DMS153 treated with DMSO at 0.1 percent for 48 hours (cell line): ENCODE measurements at regions not wholly inside any gene's neighbourhood (a gene's known extent, or its start where the extent isn't known, plus 50 kb on each side); places are given as distances from the start of the nearest gene placed in this dataset.

Experiments
- DNase-seq: peaks from one replicate; lab custom pipeline; 2025; ENCODE audit not compliant: unreplicated experiment; lab: John Stamatoyannopoulos, UW

DNA sequence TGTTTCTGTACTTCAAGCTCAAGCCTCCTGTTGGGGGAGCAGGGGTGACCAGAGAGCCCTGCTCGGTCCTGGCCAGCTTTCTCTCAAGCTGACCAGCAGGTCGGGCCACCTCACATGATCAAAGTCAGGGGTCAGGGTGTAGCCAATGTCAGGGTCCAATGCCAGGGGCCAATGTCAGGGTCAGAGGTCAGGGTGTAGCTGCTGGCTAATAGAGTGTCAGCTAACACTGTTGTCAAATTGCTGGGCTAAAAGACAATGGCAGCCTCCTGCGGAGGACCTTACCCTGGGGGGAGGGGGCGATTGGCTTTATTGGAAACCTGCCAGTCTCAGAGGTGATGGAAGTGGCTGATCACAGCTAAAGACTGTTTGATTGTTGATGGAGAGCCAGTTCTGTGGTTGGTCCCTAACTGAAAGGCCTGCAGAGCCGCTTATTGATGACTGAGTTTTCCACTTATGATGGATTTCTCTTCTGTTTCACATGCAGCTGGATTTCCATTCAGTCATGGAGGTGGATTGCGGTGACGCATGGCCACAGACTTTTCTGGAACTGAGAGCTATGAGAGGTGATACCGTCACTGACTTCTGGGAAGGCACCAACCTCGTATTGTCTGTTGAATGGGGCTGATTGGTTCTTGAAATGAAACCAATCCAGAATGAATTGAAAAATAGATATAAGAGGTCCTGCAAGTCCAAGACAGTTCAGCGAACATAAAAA lies 97.4 kb upstream of the ZFHX3 start:
- DNase-seq, result no peak

DNA sequence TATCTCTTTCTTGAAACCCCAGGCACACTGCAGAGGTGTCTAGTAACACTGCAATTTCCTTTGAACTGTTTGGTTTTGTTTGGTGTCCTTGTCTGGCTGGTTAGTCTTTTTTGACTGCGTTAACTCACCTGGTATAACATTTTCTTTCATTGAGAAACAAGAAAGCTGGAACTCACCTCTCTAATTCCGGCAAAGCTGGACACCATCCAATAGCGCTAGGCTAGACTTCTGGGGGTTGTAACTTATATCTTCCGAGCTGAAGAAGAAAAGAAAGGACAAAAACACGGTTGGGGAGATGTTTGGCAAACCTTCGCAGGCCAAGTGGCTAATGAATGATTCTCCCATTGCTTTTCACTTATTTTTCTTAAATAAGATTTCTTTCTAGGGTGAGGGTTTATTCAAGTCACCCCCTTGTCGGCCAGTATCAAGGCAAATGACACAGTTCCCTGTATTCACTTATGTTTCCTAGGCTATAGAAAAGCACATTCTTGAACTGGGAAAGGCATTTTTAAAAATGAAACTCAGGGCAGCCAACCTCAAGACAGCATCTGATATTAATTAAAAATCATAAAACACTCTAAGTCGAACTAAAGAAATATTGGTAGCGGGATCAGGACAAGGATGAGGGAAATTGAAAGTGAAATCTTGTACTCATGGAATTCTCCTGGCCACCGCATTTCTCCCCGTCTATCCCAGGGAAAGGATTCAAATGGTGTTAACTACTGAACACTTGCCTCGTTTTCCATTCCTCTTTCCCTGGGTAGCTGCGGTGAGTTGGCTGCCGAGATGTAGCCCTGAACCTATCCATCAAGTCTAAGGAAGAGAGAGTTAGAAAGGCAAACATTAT lies 95.9 kb upstream of the ZFHX3 start:
- DNase-seq, result no peak

DNA sequence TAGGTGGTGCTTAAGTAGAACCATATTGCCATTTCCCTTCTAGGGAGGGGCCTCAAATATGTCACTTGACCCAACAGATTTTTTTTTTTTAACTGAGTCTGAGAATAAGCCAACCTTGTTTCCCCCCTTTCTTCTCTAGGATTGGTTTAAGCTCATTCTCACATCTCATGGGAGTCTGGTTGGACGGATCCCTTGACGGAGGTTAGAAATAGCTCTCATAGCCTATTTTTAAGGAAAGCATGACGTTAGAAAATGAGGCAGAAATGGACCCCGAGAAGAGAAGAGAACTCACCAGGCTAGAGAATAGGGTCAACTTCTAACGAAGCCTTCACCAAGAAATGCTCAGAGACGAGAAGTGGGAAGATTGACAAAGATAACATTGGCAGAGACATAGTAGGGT lies 95.1 kb upstream of the ZFHX3 start:
- no peak for DNase-seq

DNA sequence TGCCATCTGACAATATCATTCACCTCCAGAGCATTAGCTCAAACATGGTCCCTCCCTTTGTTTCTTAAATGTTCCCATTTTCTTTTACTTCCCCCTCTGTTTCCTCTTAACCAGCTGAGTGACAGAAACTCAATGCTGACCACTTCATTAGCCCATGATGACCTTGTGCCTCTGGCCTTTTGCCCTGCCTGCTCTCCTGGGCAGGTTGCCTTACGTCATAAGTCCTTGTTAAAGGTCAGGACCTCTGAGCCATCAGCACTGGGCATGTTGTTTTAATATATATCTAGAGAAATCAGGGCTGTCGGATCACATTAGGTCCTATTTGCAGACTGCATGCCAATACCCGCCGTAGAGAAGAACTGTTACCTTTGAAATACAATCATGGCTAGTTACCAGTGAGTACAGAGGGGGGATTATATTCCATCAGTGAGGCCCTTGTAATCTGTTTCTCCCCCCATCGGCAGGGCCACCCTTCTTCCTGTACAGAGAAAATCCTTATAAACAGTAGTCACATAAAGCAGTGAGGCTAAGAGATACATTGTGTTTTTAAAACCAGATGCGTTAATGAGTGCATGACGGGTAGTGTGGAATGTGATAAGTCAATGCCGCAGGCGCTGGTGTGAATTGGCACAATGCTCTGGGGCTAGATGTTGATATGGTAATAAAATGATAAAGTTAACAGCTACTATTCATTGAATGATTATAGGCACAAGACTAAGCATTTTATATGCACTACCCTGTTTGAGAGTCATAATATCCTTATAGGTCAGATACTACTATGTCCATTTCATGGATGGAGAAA lies 94.3 kb upstream of the ZFHX3 start:
- no peak for DNase-seq

DNA sequence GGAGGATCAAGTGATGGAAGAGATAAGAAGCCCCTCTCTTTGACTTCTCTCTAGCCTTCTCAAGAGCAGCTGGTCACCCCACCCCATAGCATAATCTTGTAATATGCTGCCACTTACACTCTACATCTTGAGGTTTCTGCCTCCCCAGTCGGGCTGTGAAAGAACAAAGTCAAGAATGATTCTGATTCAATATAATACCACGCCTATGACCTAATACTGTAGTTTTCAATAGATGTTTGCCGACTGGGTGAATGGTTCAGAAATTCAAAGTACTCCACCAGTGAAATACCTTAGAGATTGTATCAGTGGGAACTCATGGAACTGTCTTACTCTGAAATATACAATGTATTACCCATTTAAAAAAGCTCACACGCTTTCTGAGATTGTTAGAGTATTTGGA lies 93.0 kb upstream of the ZFHX3 start:
- no peak for DNase-seq

DNA sequence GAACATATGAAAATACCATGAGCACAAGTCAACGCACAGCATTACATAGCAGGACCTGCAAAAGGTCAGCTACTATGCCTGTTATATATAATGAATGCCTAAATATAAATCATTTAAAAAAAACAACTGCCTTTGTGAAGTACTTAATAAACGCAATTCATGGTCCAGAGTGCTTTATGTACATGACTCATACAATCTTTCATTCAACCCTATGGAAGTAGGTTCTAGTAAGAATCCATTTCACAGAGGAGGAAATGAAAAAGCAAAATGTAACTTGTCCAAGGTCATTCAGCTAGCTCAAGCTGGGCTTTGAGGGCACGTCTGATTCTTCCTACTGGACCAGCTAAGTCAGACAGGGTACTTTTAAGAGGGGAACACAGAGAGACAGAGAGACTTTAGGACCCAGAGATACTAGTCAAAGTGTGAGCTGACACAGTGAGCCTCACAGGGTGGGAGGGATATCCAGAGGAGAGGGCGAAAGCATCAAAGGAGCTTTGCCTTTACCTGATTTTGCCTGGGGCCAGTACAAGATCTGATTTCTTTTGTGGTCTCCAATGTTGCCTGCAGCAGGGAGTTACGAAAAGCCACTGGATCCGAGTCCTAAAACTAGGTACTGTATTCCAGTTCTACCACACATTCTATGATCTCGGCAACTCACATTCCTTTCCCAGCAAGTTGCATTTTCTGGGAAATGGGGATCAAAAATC lies 83.4 kb upstream of the ZFHX3 start:
- no peak for DNase-seq

DNA sequence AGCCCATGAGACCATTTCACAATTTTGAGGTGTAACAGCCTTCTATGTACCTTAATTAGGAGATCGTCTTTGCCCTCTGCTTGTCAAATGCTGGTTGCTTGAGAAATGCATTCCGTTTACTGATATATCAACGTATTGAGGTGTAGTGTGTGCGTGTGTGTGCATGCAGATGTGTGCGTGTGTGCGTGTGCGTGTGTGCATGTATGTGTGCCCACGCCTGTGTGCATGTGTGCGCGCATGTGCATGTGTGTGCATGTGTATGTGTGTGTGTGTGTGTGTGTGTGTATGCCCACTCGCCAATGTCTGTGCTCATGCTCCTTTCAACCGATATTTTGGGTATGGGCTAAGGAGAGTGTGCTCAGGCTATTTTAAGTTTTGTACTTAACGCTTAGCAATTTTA lies 81.5 kb upstream of the ZFHX3 start:
- no peak for DNase-seq

DNA sequence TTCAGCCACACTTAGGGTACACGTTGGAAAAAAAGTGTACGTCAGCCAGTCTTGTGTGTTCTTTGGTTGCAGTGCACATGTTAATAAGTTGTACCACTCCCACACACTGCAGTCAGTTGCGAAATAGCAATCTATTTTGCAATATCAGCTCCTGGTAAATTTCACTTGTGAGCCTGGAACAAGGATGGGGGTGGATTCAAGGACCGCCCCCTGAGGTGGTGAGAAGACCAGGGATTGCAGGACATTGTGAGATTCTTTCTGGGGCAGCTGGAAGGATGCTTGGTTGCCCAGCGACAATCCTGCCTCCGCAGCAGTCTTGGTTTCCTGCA lies 78.6 kb upstream of the ZFHX3 start:
- no peak for DNase-seq

DNA sequence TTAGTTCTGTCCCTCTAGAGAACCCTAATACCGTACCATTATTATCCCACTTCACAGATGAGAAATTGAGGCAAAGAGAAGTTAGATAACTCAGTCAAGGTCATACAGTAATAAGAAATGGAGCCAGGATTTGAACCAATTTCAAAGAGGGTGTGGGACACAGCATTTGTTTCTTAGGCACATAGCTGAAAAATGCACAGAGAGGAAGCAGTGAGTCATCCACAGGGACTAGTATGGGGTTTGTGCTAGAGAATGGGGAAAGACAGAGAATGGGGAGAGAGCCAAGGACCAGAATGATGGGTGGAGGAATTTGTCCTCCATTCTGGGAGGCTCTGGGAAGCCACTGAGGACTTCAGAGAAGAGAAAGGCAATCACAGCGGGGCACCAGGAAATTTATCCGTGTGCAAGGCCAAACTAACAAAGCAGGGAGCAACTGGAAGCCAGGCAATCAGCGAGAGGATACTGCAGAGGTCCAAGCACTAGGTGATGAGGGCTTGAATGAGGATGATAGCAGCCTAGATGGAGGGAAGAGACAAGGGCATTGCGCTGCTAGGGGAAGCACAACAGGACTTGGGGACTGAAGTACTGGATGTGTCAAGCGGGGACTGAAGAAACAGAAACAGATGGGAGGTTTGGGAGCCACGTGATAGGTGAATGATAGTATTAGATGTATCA lies 78.1 kb upstream of the ZFHX3 start:
- DNase-seq, result no peak

DNA sequence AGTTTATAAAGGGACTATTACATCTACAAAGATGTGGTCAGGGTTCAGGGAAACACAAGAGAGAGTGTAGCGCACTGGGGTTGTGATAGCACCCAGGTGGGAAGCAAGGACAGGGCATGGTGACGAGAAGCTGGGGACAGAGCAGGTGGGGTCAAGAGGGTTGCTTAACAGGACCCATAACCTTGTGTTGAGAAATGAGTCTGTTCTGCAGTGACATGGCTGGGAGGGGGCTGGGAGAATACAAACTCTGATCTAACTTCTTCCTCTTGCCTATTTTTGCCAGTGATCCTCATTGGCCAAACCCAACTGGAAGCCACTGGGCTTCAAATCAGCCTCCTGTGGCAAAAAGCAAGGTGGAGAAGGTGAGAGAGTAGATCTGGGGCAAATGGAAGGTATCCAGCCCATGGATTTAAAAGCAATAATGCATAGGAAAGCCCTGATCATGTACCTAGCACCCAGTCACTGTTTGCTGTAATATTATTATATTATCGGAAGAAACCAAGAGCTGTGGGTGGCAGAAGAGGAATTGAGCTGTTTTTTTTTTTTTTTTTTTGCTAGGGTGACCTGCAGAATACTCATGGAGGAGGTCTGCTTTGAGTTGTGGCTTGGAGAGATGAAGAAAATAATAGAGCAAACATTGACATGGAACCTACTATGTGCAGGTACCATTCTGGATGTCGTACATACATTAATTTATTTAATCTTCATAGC lies 76.9 kb upstream of the ZFHX3 start:
- no peak for DNase-seq

DNA sequence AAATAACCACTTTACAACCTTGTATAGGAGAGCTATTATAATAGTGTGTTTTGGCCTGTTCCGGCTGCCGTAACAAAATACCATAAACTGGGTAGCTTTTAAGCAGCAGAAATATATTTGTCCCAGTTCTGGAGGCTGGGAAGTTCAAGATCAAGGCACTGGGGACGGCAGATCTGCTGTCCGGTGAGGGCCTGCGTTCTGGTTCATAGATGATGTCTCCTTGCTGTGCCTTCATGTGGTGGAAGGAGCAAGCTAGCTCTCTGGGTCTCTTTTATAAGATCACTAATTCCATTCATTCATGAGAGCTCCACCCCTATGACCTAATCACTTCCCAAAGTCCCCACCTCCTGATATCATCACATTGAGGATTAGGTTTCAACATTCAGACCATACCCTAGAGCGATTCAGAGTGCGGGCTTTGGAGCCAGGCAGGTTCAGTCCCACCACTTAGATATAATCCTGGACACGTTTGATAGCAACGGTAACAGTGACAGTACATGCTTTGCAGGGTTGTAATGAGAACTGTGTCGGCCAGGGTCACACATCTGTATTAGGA lies 76.2 kb upstream of the ZFHX3 start:
- no peak for DNase-seq

DNA sequence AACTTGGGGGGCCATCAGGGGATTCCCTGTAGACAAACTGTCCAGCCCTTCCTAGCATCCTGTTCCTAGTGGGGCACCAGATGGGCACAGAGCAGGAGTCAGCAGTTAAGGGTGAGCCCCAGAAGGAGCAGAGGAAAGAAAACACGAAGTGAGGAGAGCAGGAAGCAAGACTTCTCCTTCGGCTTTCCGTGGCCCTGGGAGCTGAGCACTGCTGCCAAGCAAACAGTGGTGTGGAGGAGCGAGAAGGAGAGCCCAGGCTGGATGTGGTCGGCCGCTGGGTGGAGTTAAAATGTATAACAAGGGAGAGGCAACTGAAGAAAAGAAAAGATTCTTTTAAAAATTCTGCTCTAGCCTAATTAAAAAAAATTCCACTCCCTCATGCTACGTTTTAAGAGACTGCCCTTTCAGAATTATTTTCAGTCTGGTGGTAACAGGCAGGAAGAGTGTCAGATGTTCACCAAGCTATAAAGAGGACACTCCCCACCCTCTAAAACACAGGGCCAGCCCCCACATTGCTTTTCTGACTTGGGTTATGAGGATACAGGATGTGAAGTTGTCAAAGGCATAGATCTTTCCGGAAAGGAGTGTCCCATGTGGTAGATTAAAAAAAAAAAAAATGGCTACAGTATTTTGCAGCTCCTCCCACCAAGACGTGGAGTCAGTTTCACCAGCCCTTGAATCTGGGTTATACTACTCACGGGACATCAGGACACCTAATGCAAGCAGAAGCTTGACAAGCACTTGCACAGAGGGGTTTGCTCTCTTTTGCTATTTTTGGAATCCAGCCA lies 74.9 kb upstream of the ZFHX3 start:
- DNase-seq, result no peak

DNA sequence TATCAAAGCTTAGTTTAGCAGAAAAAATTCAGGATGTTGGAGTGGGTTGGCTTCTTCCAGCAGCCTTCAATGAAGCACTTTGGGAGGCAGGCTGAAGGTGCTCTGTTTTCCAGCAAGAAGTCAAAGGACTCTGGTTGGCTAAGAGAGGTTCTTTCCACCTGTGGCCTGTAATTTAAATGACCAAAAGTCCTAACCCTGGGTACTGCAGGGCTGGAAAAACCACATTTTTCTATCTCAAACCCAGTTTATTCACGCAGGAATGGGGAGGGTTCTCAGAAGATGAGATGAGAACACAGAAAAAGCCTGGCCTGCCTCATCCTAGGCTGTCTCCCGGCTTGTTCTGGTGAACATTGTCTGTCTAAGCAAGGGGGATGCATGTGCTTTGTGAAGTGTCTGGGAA lies 68.6 kb upstream of the ZFHX3 start:
- no peak for DNase-seq

DNA sequence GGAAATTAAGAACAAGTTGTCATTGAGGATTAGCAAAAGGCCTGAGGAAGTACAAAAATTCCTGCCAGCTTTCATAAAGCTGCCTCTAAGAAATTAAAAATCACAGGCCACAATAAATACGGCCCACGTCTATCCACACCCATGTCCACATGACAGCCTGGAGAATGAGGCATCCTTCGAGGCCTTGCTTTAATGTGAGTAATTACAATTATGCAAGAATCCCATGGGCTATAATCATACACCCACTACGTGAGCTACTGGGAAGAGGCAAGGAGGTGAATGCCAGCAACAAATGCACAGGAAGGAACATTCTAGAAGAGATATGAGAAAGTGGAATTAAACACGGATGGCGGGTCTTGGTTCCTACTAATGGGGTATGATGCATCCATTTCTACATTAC lies 65.4 kb upstream of the ZFHX3 start:
- no peak for DNase-seq

DNA sequence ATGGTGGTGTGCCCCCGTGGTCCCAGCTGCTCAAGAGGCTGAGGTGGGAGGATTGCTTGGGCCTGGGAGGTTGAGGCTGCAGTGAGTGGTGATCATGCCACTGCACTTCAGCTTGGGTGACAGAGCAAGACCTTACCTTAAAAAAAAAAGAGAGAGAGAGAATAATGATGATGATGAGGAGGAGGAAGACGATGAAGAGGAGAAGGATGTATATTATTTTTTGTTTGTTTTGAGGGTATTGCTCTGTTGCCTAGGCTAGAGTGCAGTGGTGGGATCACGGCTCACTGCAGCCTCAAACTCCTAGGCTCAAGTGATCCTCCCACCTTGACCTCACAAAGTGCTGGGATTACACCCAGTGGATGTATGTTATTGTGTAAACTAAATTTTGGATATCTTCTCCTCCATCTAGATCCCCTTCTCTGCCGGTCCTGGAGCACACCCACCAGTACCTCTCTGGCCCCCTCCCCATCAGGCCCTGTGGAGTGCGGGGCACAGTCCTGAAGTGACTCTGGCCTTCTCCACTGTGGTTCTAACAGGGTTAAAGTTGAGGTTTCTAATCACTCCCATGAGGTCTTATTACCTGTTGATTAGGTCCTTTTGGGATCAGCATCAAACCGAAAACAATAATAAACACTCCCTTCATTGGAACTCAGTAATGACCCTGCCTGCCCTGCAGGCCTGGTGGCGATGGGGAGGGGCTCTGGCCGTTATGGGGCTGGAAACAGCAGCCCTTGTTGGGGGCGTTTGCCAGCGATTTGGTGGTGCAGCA lies 60.5 kb upstream of the ZFHX3 start:
- DNase-seq, result no peak

DNA sequence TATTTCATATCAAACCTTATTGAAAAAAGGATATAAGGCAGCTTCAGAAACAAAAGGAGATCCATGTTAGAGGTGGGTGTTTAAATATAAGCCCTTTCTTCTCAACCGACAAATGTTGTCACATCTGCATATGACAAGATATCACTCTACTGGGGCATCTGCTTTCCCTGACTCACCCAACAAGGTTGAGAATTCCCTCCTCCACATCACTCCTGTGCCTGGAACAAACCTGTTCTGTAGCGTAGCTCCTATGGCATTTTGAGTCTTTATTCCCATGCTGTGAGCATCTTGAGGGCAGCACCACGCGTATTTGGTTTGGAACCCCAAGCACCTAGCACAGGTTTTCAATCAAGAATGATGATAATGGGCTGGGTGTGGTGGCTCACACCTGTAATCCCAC lies 59.4 kb upstream of the ZFHX3 start:
- DNase-seq, result no peak

DNA sequence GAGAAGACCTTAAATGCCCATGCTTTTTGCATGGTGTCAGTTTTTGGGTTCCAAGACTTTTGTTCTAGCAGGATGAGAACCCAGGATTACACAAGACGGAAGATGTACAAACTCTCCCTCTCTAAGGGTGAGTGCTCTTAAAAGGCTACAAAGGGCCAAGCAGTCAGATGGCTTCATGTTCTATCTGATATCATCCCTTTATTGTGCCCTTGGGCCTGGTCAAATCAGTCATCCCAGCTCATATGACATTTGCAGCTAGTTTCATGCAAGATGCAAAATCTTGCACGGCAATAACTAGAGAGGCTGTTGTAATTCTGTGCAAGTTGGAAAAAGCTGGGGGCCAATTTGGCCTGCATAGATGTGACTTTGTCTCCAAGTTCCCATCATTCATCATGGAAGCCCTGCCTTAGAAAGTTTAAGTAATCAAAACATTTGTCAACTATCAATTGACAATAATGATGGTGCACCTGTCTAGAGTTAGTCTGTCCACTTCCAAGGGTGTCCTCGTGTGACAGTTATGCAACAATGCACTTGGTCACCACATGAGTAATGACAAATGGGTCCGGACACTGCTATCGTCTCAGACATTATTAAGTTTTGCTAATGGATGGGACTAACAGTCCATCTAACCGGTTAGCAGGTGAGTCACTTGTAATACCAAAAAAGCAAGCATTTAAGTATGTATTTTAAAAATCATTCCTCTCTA lies 58.6 kb upstream of the ZFHX3 start:
- no peak for DNase-seq

DNA sequence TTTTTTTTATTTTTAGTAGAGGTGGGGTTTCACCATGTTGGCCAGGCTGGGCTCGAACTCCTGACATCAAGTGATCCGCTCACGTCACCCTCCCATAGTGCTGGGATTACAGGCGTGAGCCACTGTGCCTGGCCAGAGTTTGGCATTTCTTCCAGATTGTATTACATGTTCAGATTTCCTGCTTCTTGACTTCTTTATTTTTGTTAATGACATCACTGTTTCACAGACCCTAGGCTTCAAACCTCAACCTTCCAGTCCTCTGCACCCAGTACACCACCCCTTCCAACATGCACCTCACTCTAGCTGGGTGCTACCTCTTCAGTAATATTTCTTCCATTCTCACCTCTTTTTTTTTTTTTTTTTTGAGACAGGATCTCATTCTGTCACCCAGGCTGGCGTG lies 53.6 kb upstream of the ZFHX3 start:
- no peak for DNase-seq
